ENCODE measurements at regions not wholly inside any gene's neighbourhood (a gene's known extent, or its start where the extent isn't known, plus 50 kb on each side); places are given as distances from the start of the nearest gene placed in this dataset.

- Histone ChIP-seq H2AFZ (ENCODE audit: low read depth, low read length) (no peak overlapping the region), H3K9me3 (replicated peaks; ENCODE audit: control insufficient read depth, insufficient read depth, low read length) (no peaks in the 10 kb centered on the region), H3K9ac (replicated peaks; ENCODE audit: extremely low read depth, insufficient read depth, low read length) (no peak overlapping the region), H3K4me1 (ENCODE audit: control insufficient read depth, extremely low read depth, insufficient read depth, low read length) (peaks cover 11% of the 10 kb centered on the region), H3K27me3 (ENCODE audit: control insufficient read depth in 2 of 2, insufficient read depth in 2 of 2, low read length in 2 of 2) (no peaks in the 10 kb centered on the region), H3K36me3 (ENCODE audit: control insufficient read depth in 2 of 2, extremely low read depth in 1 of 2, insufficient read depth in 2 of 2, low read length in 2 of 2) (no peaks in the 10 kb centered on the region), H4K20me1 (replicated peaks; ENCODE audit: control insufficient read depth, extremely low read depth, insufficient read depth, low read length) (no peaks in the 10 kb centered on the region), H3K4me2 (ENCODE audit: insufficient read depth, low read length) (no peak overlapping the region), H3K27ac (ENCODE audit: insufficient read depth, low read depth, low read length) (no peak overlapping the region), H3K79me2 (ENCODE audit: control insufficient read depth, insufficient read depth, low read length) (no peaks in the 10 kb centered on the region), H3K4me3 (replicated peaks in 1 of 3; ENCODE audit: insufficient read depth in 1 of 3, low read depth in 1 of 3, low read length in 3 of 3) (no peak overlapping the region), H3K9me1 (replicated peaks; ENCODE audit: control insufficient read depth, extremely low read depth, insufficient read depth, low read length) (no peaks in the 10 kb centered on the region)
- no TSS peak for BruUV-seq (replicated peaks)
- DNase-seq (ENCODE audit: low read depth, low spot score) (no peak), FAIRE-seq (no peak)
- ChIA-PET CTCF (no interaction called here), POLR2A (no interaction called here)
- dilution Hi-C loops (cut with MboI; ENCODE audit: extremely low pct_ligation_motif_present, low sequenced_read_pairs), result no loop called here
- no peak for TF ChIP-seq POLR2A (IDR thresholded peaks at IDR 0.05; ENCODE audit: low read depth, low read length)
- no peak for TF ChIP-seq FOS (IDR thresholded peaks at IDR 0.05; ENCODE audit: borderline replicate concordance, insufficient read depth, low read length)
- TF ChIP-seq, protein P1, sequence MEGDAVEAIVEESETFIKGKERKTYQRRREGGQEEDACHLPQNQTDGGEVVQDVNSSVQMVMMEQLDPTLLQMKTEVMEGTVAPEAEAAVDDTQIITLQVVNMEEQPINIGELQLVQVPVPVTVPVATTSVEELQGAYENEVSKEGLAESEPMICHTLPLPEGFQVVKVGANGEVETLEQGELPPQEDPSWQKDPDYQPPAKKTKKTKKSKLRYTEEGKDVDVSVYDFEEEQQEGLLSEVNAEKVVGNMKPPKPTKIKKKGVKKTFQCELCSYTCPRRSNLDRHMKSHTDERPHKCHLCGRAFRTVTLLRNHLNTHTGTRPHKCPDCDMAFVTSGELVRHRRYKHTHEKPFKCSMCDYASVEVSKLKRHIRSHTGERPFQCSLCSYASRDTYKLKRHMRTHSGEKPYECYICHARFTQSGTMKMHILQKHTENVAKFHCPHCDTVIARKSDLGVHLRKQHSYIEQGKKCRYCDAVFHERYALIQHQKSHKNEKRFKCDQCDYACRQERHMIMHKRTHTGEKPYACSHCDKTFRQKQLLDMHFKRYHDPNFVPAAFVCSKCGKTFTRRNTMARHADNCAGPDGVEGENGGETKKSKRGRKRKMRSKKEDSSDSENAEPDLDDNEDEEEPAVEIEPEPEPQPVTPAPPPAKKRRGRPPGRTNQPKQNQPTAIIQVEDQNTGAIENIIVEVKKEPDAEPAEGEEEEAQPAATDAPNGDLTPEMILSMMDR (IDR thresholded peaks at IDR 0.05; ENCODE audit: extremely low read depth in 1 of 2, insufficient read depth in 1 of 2, low read depth in 1 of 2, low read length in 2 of 2), result no peak
- no peak for TF ChIP-seq MAX (IDR thresholded peaks at IDR 0.05; ENCODE audit: insufficient read depth, insufficient read length)
- TF ChIP-seq JUN (IDR thresholded peaks at IDR 0.05; ENCODE audit: borderline replicate concordance, insufficient read depth, insufficient read length, low read depth), result no peak
- TF ChIP-seq POLR2AphosphoS5 (IDR thresholded peaks at IDR 0.05; ENCODE audit: insufficient read depth, low read depth, low read length), result no peak
- no peak for TF ChIP-seq EZH2 (IDR thresholded peaks at IDR 0.05; ENCODE audit: borderline replicate concordance, low read depth, low read length, severe bottlenecking)
- TF ChIP-seq MYC (IDR thresholded peaks at IDR 0.05; ENCODE audit: low read depth, low read length), result no peak
- TF ChIP-seq GATA2 (IDR thresholded peaks at IDR 0.05; ENCODE audit: insufficient read depth, insufficient read length, low read depth, low read length), result no peak
- intact Hi-C loops (cut with micrococcal nuclease), result loop anchor here (2.0 kb wide), 1 partner anchor 20 kb away; no protein-coding TSS in a partner anchor
Measured at GRCh38 chr2:149828520-149829210, 241.1 kb upstream of the MMADHC start.
